NB4 (cell line): ENCODE measurements at regions not wholly inside any gene's neighbourhood (a gene's known extent, or its start where the extent isn't known, plus 50 kb on each side); places are given as distances from the start of the nearest gene placed in this dataset.
A peak's percentile ranks its signal among the peaks of the same experiment; 100 is the strongest.

Experiments used
- CTCF ChIP-seq: IDR thresholded peaks from one replicate; pipeline ENCODE4 v1.5.1; 2012; ENCODE audit warnings: low read depth, low read length
- POLR2A ChIP-seq: IDR thresholded peaks from 2 replicates; pipeline ENCODE4 v1.6.1; 2011; ENCODE audit warnings: mild to moderate bottlenecking; ENCODE audit not compliant: insufficient read length; ENCODE audit errors: extremely low read depth

GRCh38 chr12:83954956-83955601 is 957.5 kb downstream of the SLC6A15 start:
- TF ChIP-seq CTCF: peak; percentile 34
- TF ChIP-seq POLR2A: no peak
